Suppressor macrophage treated with lipopolysaccharide for 1 hour (primary cell): ENCODE measurements at regions not wholly inside any gene's neighbourhood (a gene's known extent, or its start where the extent isn't known, plus 50 kb on each side); places are given as distances from the start of the nearest gene placed in this dataset.

ENCODE experiments used
- DNase-seq, 3 donors: peaks; one replicate each; pipeline ENCODE4 v3.0.0-alpha.2; 2020 to 2022

GRCh38 chr10:117638664-117639200 is 96.2 kb downstream of the EMX2 start:
- DNase-seq, result no peak

GRCh38 chr10:117640406-117640805 is 97.9 kb downstream of the EMX2 start:
- DNase-seq, result no peak

GRCh38 chr10:117646718-117647117 is 104.2 kb downstream of the EMX2 start:
- no peak for DNase-seq

GRCh38 chr10:117647306-117647705 is 104.8 kb downstream of the EMX2 start:
- DNase-seq, result no peak

GRCh38 chr10:117651121-117651520 is 108.6 kb downstream of the EMX2 start:
- no peak for DNase-seq

- peak in 1 of 3 donors; percentile 1 for DNase-seq
These were observed 110.0 kb downstream of the EMX2 start for GRCh38 chr10:117652228-117653169.

GRCh38 chr10:117653170-117653515 is 110.6 kb downstream of the EMX2 start:
- peak; percentile 30 to 57 (median 30) for DNase-seq

- no peak for DNase-seq
These were observed 111.6 kb downstream of the EMX2 start for GRCh38 chr10:117654105-117654504.

GRCh38 chr10:117656385-117657367 is 114.1 kb downstream of the EMX2 start:
- no peak for DNase-seq

- DNase-seq, result no peak
These were observed 118.8 kb downstream of the EMX2 start for GRCh38 chr10:117661316-117661715.

- DNase-seq, result no peak
These were observed 119.6 kb downstream of the EMX2 start for GRCh38 chr10:117662126-117662525.

GRCh38 chr10:117662751-117663540 is 120.4 kb downstream of the EMX2 start:
- no peak for DNase-seq

- peak in 1 of 3 donors; percentile 2 for DNase-seq
These were observed 121.2 kb downstream of the EMX2 start for GRCh38 chr10:117663750-117664149.

- no peak for DNase-seq
These were observed 121.7 kb downstream of the EMX2 start for GRCh38 chr10:117664288-117664687.

GRCh38 chr10:117666166-117666565 is 123.6 kb downstream of the EMX2 start:
- DNase-seq, result no peak

GRCh38 chr10:117666965-117667364 is 124.4 kb downstream of the EMX2 start:
- DNase-seq, result no peak

GRCh38 chr10:117667831-117668230 is 125.3 kb downstream of the EMX2 start:
- DNase-seq, result no peak

- DNase-seq, result no peak
These were observed 125.9 kb downstream of the EMX2 start for GRCh38 chr10:117668327-117669008.

- DNase-seq, result no peak
These were observed 126.6 kb downstream of the EMX2 start for GRCh38 chr10:117669122-117669521.

GRCh38 chr10:117670116-117670904 is 127.8 kb downstream of the EMX2 start:
- DNase-seq, result no peak
